Fibroblast of lung (primary cell): ENCODE measurements at regions not wholly inside any gene's neighbourhood (a gene's known extent, or its start where the extent isn't known, plus 50 kb on each side); places are given as distances from the start of the nearest gene placed in this dataset.

Source experiments
- DNase-seq, 2 donors: peaks; one replicate each; pipeline versions ENCODE4 v3.0.0 to v3.0.0-alpha.2; 2010; ENCODE audit warnings: low read depth in 2 of 2
- H2AFZ ChIP-seq: 2 replicates; pipeline ENCODE4 v1.5.1; 2012; ENCODE audit warnings: low read length, control low read depth, inconsistent platforms
- H3K27ac ChIP-seq: 2 replicates; pipeline ENCODE4 v1.5.1; 2011; ENCODE audit warnings: low read length, control low read depth; ENCODE audit not compliant: insufficient read depth
- H3K27me3 ChIP-seq: 2 replicates; pipeline ENCODE4 v1.5.1; 2011; ENCODE audit warnings: mild to moderate bottlenecking, low read length; ENCODE audit not compliant: control insufficient read depth, insufficient read depth
- H3K36me3 ChIP-seq: 2 replicates; pipeline ENCODE4 v1.5.1; 2011; ENCODE audit warnings: low read length; ENCODE audit not compliant: control insufficient read depth, insufficient read depth
- H3K4me1 ChIP-seq: 2 replicates; pipeline ENCODE4 v1.5.1; 2011; ENCODE audit warnings: low read length; ENCODE audit not compliant: control insufficient read depth, insufficient read depth; ENCODE audit errors: extremely low read depth
- H3K4me2 ChIP-seq: 2 replicates; pipeline ENCODE4 v1.5.1; 2011; ENCODE audit warnings: low read length, control low read depth; ENCODE audit not compliant: insufficient read depth; ENCODE audit errors: extremely low read depth
- H3K4me3 ChIP-seq, 4 experiments: fragments of 200-600 bp in 1 of 4; sonication (generic) in 1 of 4; replicated peaks in 1 of 4; 2 replicates each; pipeline ENCODE4 v1.5.1; 2011 to 2016; ENCODE audit warnings: low read length in 4 of 4, low read depth in 3 of 4, mild to moderate bottlenecking in 3 of 4, control low read depth in 2 of 4, inconsistent platforms in 1 of 4, mixed read lengths in 1 of 4; ENCODE audit not compliant: insufficient read depth in 1 of 4; ENCODE audit errors: control extremely low read depth in 1 of 4
- H3K79me2 ChIP-seq: 2 replicates; pipeline ENCODE4 v1.5.1; 2012; ENCODE audit warnings: mild to moderate bottlenecking, low read length, inconsistent platforms; ENCODE audit not compliant: control insufficient read depth, insufficient read depth
- H3K9ac ChIP-seq: 2 replicates; pipeline ENCODE4 v1.5.1; 2011; ENCODE audit warnings: mild to moderate bottlenecking, low read length, control low read depth; ENCODE audit not compliant: insufficient read depth
- H3K9me3 ChIP-seq: 2 replicates; pipeline ENCODE4 v1.5.1; 2012; ENCODE audit warnings: low read depth, low read length; ENCODE audit not compliant: control insufficient read depth, insufficient read depth
- H4K20me1 ChIP-seq: 2 replicates; pipeline ENCODE4 v1.5.1; 2011; ENCODE audit warnings: low read length; ENCODE audit not compliant: control insufficient read depth, insufficient read depth; ENCODE audit errors: extremely low read depth
- CTCF ChIP-seq, 2 donors: IDR thresholded peaks in 1 of 2; conservative IDR thresholded peaks in 1 of 2; 1 replicate in 1 of 2; 2 replicates in 1 of 2; pipeline ENCODE4 v1.5.1; 2011 to 2012; ENCODE audit warnings: low read length in 2 of 2, control low read depth in 1 of 2, inconsistent platforms in 1 of 2, low read depth in 1 of 2, mild to moderate bottlenecking in 1 of 2
- EZH2 ChIP-seq: IDR thresholded peaks from 2 replicates; pipeline ENCODE4 v1.5.1; 2012; ENCODE audit warnings: low read length, control low read depth, mild to moderate bottlenecking; ENCODE audit errors: missing control alignments

DNA sequence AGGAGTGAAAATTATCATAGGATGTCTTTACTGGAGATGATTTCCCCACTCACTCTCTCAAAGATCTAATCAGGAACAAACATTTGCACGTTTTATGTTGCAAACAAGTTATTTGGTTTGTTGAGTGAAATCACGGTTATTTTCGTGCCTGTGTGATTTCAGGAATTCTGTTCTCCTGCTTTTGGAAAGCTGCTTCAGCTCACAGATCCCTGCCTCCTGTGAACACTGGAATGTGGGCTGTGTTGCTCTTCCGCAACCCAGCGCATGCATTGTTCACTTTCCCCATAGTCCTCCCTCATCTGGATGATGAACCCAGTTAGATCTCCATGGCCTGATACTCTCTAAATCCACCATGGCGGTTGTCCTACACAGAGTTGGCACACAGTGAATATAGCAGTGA, 91.0 kb downstream of the PLEKHG1 start:
- TF ChIP-seq EZH2 (no peak), CTCF (conservative IDR thresholded peaks at IDR 0.05 in 1 of 2, IDR thresholded peaks at IDR 0.05 in 1 of 2; ENCODE audit: low read depth in 1 of 2, low read length in 2 of 2) (no peak)
- Histone ChIP-seq H3K4me1 (no peaks in the 10 kb centered on the region), H3K27ac (no peak overlapping the region)

DNA sequence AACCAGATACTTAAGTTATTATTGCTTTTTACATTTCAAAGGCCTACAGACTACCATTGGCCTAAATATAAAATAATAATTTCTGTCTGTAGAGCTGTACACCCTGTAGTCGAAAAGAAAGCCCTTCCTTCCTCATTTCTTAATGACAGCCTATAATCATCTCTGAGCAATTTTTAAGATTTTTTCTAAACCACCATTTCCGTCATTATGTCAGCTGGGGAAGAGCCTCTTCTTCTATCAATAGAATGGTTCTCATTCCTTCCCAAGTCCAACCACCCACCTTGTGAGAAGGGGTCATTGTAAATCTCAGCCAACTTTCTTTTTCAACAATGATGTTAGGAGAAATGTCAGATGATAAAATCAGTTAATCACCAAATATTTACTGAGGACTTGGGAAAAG, 91.8 kb downstream of the PLEKHG1 start:
- H3K27me3 ChIP-seq = no peaks in the 10 kb centered on the region
- H3K4me3 ChIP-seq = no peak overlapping the region
- peak in 1 of 2 donors; percentile 53 for DNase-seq
- H2AFZ ChIP-seq = no peak overlapping the region
- H3K4me2 ChIP-seq = no peak overlapping the region
- H3K79me2 ChIP-seq = no peaks in the 10 kb centered on the region
- no peak overlapping the region for H3K27ac ChIP-seq
- no peaks in the 10 kb centered on the region for H3K4me1 ChIP-seq
- no peaks in the 10 kb centered on the region for H4K20me1 ChIP-seq
- H3K9ac ChIP-seq = no peak overlapping the region
- H3K36me3 ChIP-seq = no peaks in the 10 kb centered on the region
- no peak for TF ChIP-seq EZH2
- no peak for TF ChIP-seq CTCF (conservative IDR thresholded peaks at IDR 0.05 in 1 of 2, IDR thresholded peaks at IDR 0.05 in 1 of 2; ENCODE audit: low read depth in 1 of 2, low read length in 2 of 2)
- H3K9me3 ChIP-seq = no peaks in the 10 kb centered on the region

More for the DNA sequence above, 91.0 kb downstream of the PLEKHG1 start:
- H2AFZ ChIP-seq = no peak overlapping the region
- H3K27me3 ChIP-seq = no peaks in the 10 kb centered on the region
- no peak for DNase-seq
- H3K36me3 ChIP-seq = no peaks in the 10 kb centered on the region
- H3K4me2 ChIP-seq = no peak overlapping the region
- H4K20me1 ChIP-seq = no peaks in the 10 kb centered on the region
- no peak overlapping the region for H3K9ac ChIP-seq
- no peaks in the 10 kb centered on the region for H3K79me2 ChIP-seq
- H3K9me3 ChIP-seq = no peaks in the 10 kb centered on the region
- no peak overlapping the region for H3K4me3 ChIP-seq

DNA sequence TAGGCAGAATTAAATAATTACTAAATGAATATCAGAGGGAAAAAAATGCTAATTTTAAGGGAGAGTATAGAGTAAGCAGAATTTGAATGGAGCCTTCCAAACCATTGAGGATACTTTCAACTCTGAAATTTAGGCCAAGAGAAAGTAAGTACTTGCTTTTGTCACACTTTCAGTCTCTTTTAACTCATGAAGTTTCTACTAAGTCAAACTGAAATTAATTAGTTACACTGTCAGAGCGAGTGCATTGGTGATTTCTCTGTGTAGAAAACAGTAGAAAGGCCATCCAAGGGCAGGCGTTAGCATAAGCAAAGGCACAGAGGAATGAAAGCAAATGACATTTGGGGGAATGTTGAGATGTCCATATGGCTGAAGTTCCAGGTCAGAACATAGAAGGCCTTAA, 92.9 kb downstream of the PLEKHG1 start:
- no peak overlapping the region for H3K4me2 ChIP-seq
- H3K79me2 ChIP-seq = no peaks in the 10 kb centered on the region
- H3K4me1 ChIP-seq = no peaks in the 10 kb centered on the region
- no peaks in the 10 kb centered on the region for H3K36me3 ChIP-seq
- no peaks in the 10 kb centered on the region for H4K20me1 ChIP-seq
- H3K27me3 ChIP-seq = no peaks in the 10 kb centered on the region
- H3K9ac ChIP-seq = no peak overlapping the region
- H2AFZ ChIP-seq = no peak overlapping the region
- TF ChIP-seq CTCF (conservative IDR thresholded peaks at IDR 0.05 in 1 of 2, IDR thresholded peaks at IDR 0.05 in 1 of 2; ENCODE audit: low read depth in 1 of 2, low read length in 2 of 2) (no peak), EZH2 (no peak)
- H3K9me3 ChIP-seq = no peaks in the 10 kb centered on the region
- DNase-seq = no peak
- no peak overlapping the region for H3K4me3 ChIP-seq
- no peak overlapping the region for H3K27ac ChIP-seq
